Mesendoderm (in vitro differentiated cells): ENCODE measurements at regions not wholly inside any gene's neighbourhood (a gene's known extent, or its start where the extent isn't known, plus 50 kb on each side); places are given as distances from the start of the nearest gene placed in this dataset.
"Not testable (repeated sequence)": the region's sequence is repeated elsewhere in the genome, so short reads cannot be mapped to it uniquely, and the experiment has no call there.

Experiments used
- DNase-seq: peaks from one replicate; pipeline ENCODE4 v3.0.0; 2013
- H2AK5ac ChIP-seq: 2 replicates; pipeline ENCODE4 v1.6.1; 2013; ENCODE audit warnings: low read length, inconsistent platforms
- H2BK120ac ChIP-seq: 2 replicates; pipeline ENCODE4 v1.6.1; 2013; ENCODE audit warnings: low read depth, mild to moderate bottlenecking, low read length, moderate library complexity, mixed read lengths
- H2BK15ac ChIP-seq: replicated peaks from 2 replicates; pipeline ENCODE4 v1.6.1; 2013; ENCODE audit warnings: low read depth, mild to moderate bottlenecking, moderate library complexity
- H2BK5ac ChIP-seq: 2 replicates; pipeline ENCODE4 v1.6.1; 2013; ENCODE audit warnings: low read length, inconsistent platforms
- H3K18ac ChIP-seq: 2 replicates; pipeline ENCODE4 v1.6.1; 2013; ENCODE audit warnings: mild to moderate bottlenecking, low read length, mixed read lengths
- H3K23ac ChIP-seq: one replicate; pipeline ENCODE4 v1.6.1; 2013; ENCODE audit warnings: low read length
- H3K27ac ChIP-seq: 2 replicates; pipeline ENCODE4 v1.5.1; 2013; ENCODE audit warnings: low read depth, mild to moderate bottlenecking, inconsistent platforms, low read length, moderate library complexity
- H3K27me3 ChIP-seq: 2 replicates; pipeline ENCODE4 v1.6.1; 2013; ENCODE audit warnings: low read length, control low read depth, mild to moderate bottlenecking, inconsistent platforms; ENCODE audit not compliant: insufficient read depth, poor library complexity
- H3K36me3 ChIP-seq: 2 replicates; pipeline ENCODE4 v1.6.1; 2013; ENCODE audit warnings: low read length, inconsistent platforms; ENCODE audit not compliant: control insufficient read depth, insufficient read depth
- H3K4ac ChIP-seq: one replicate; pipeline ENCODE4 v1.6.1; 2013; ENCODE audit warnings: low read depth, mild to moderate bottlenecking, low read length, moderate library complexity
- H3K4me1 ChIP-seq: 2 replicates; pipeline ENCODE4 v1.6.1; 2013; ENCODE audit warnings: low read depth, low read length, inconsistent platforms; ENCODE audit not compliant: control insufficient read depth
- H3K4me2 ChIP-seq: 2 replicates; pipeline ENCODE4 v1.6.1; 2013; ENCODE audit warnings: low read length
- H3K4me3 ChIP-seq: 2 replicates; pipeline ENCODE4 v1.5.1; 2013; ENCODE audit warnings: mild to moderate bottlenecking, low read length
- H3K56ac ChIP-seq: one replicate; pipeline ENCODE4 v1.6.1; 2013; ENCODE audit warnings: low read length
- H3K79me1 ChIP-seq: 2 replicates; pipeline ENCODE4 v1.6.1; 2013; ENCODE audit warnings: low read length, inconsistent platforms
- H3K79me2 ChIP-seq: 2 replicates; pipeline ENCODE4 v1.6.1; 2013; ENCODE audit warnings: mild to moderate bottlenecking, low read length; ENCODE audit not compliant: control insufficient read depth, insufficient read depth
- H3K9ac ChIP-seq: 2 replicates; pipeline ENCODE4 v1.6.1; 2013; ENCODE audit warnings: low read length, inconsistent platforms
- H4K5ac ChIP-seq: one replicate; pipeline ENCODE4 v1.6.1; 2013; ENCODE audit warnings: low read length
- H4K8ac ChIP-seq: one replicate; pipeline ENCODE4 v1.6.1; 2013; ENCODE audit warnings: low read depth, mild to moderate bottlenecking, control low read depth, low read length, moderate library complexity
- WGBS: extraction: QIAGEN DNeasy Blood & Tissue Kit; methylation state at CpG from one replicate; pipeline ENCODE4 v1.1.7; 2013; ENCODE audit warnings: low lambda C conversion rate, missing lambda C conversion rate; ENCODE audit not compliant: insufficient coverage; ENCODE audit errors: extremely low coverage; 5-methylcytosine and 5-hydroxymethylcytosine counted together

DNA sequence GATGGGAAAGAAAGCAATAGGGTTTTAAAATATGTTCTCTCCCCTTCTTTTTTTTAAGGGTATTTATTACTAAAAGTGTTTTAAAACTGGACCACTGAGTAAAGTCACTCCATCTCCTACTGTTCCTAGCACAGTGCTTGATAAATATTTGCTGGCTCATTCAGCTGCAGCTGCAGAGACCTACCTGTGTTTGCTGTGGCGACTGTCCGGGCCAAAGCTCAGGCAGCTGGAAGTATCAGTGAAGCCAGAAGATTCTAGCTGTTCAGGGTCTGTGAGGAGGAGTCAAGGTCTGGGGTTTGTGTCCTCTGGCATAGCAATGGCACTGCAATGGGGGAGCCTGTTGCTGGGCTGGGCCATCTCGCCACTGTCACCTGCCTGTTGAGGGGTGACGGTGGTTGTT lies 109.9 kb downstream of the RPLP1 start:
- peaks cover 5% of the 10 kb centered on the region for H3K4me1 ChIP-seq
- H3K18ac ChIP-seq: no peak overlapping the region
- H3K79me2 ChIP-seq: no peaks in the 10 kb centered on the region
- H3K36me3 ChIP-seq: no peaks in the 10 kb centered on the region
- H3K23ac ChIP-seq: no peak overlapping the region
- H3K4ac ChIP-seq: no peak overlapping the region
- no peaks in the 10 kb centered on the region for H3K27me3 ChIP-seq
- H2BK5ac ChIP-seq: no peak overlapping the region
- H2BK120ac ChIP-seq: no peak overlapping the region
- no peak for DNase-seq
- no CpG with 5 or more reads among the region's 4 CpGs for WGBS
- no peak overlapping the region for H3K9ac ChIP-seq
- no peak overlapping the region for H2BK15ac ChIP-seq
- no peak overlapping the region for H3K4me2 ChIP-seq
- H4K5ac ChIP-seq: no peak overlapping the region
- no peak overlapping the region for H2AK5ac ChIP-seq
- no peaks in the 10 kb centered on the region for H3K79me1 ChIP-seq
- H4K8ac ChIP-seq: no peak overlapping the region
- H3K27ac ChIP-seq: no peak overlapping the region
- no peak overlapping the region for H3K56ac ChIP-seq
- no peak overlapping the region for H3K4me3 ChIP-seq

GRCh38 chr15:69565066-69565655 lies 112.5 kb downstream of the RPLP1 start:
- Histone ChIP-seq H3K4me1 (no peaks in the 10 kb centered on the region), H3K56ac (no peak overlapping the region), H3K4ac (no peak overlapping the region), H3K18ac (no peak overlapping the region), H2BK120ac (no peak overlapping the region), H4K8ac (no peak overlapping the region), H4K5ac (no peak overlapping the region), H3K79me2 (no peaks in the 10 kb centered on the region), H3K27me3 (no peaks in the 10 kb centered on the region), H2BK15ac (no peak overlapping the region), H3K27ac (no peak overlapping the region), H3K4me3 (no peak overlapping the region), H3K36me3 (no peaks in the 10 kb centered on the region), H2BK5ac (no peak overlapping the region), H3K4me2 (no peak overlapping the region), H3K79me1 (no peaks in the 10 kb centered on the region), H3K9ac (no peak overlapping the region), H2AK5ac (no peak overlapping the region), H3K23ac (no peak overlapping the region)
- DNase-seq: no peak
- WGBS: no CpG with 5 or more reads among the region's 9 CpGs

DNA sequence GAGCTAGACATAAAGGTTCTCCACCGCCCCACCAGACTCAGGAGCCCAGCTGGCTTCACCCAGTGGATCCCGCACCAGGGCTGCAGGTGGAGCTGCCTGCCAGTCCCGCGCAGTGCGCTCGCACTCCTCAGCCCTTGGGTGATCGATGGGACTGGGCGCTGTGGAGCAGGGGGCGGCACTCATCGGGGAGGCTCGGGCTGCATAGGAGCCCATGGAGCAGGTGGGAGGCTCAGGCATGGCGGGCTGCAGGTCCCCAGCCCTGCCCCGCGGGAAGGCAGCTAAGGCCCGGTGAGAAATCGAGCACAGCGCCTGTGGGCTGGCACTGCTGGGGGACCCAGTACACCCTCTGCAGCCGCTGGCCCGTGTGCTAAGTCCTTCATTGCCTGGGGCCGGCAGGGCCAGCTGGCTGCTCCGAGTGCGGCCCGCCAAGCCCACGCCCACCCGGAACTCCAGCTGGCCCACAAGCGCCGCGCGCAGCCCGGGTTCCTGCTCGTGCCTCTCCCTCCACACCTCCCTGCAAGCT lies 114.7 kb downstream of the RPLP1 start:
- H2BK5ac ChIP-seq, DNase-seq, H2AK5ac ChIP-seq, H3K23ac ChIP-seq, H3K79me2 ChIP-seq, H3K27me3 ChIP-seq, H3K27ac ChIP-seq, H3K18ac ChIP-seq, H3K4me1 ChIP-seq, H3K79me1 ChIP-seq, H3K4ac ChIP-seq, H3K36me3 ChIP-seq, H3K9ac ChIP-seq, H3K56ac ChIP-seq, H2BK15ac ChIP-seq, H3K4me3 ChIP-seq, H4K5ac ChIP-seq, H3K4me2 ChIP-seq, H4K8ac ChIP-seq, H2BK120ac ChIP-seq: not testable (repeated sequence)
- no CpG with 5 or more reads among the region's 31 CpGs for WGBS

GRCh38 chr15:69568173-69569009 lies 115.8 kb downstream of the RPLP1 start:
- H2BK5ac ChIP-seq: no peak overlapping the region
- H3K79me2 ChIP-seq: no peaks in the 10 kb centered on the region
- no peaks in the 10 kb centered on the region for H3K79me1 ChIP-seq
- H4K8ac ChIP-seq: no peak overlapping the region
- no peaks in the 10 kb centered on the region for H3K4me1 ChIP-seq
- H3K27me3 ChIP-seq: no peaks in the 10 kb centered on the region
- H3K4ac ChIP-seq: no peak overlapping the region
- no peak overlapping the region for H3K4me2 ChIP-seq
- no peak overlapping the region for H3K4me3 ChIP-seq
- no CpG with 5 or more reads among the region's 8 CpGs for WGBS
- H3K9ac ChIP-seq: no peak overlapping the region
- H2AK5ac ChIP-seq: no peak overlapping the region
- no peak overlapping the region for H2BK15ac ChIP-seq
- H3K18ac ChIP-seq: no peak overlapping the region
- no peak for DNase-seq
- H3K56ac ChIP-seq: no peak overlapping the region
- no peaks in the 10 kb centered on the region for H3K36me3 ChIP-seq
- no peak overlapping the region for H4K5ac ChIP-seq
- H3K23ac ChIP-seq: no peak overlapping the region
- H2BK120ac ChIP-seq: no peak overlapping the region
- H3K27ac ChIP-seq: no peak overlapping the region

DNA sequence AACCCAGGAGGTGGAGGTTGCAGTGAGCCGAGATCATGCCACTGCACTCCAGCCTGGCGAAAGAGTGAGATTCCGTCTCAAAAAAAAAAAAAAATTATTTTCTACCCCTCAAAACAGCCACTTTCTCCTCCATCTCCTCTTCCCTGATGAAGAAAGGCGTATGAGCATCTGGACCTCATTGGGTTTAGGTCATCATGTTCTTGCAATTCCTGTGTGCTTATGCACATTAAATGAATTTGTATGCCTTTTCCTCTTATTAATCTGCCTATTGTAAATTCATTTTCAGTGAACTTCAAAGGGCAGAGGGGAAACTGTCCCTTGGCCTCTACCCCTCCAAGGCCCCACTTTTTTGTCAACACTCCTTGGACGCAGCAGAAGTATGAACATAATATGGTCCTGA lies 117.8 kb downstream of the RPLP1 start:
- DNase-seq: no peak
- Histone ChIP-seq H3K4ac (no peak overlapping the region), H3K9ac (no peak overlapping the region), H3K4me2 (no peak overlapping the region), H3K36me3 (no peaks in the 10 kb centered on the region), H3K27ac (no peak overlapping the region), H4K5ac (no peak overlapping the region), H3K27me3 (no peaks in the 10 kb centered on the region), H2BK120ac (no peak overlapping the region), H3K56ac (no peak overlapping the region), H3K4me3 (no peak overlapping the region), H4K8ac (no peak overlapping the region), H2BK5ac (no peak overlapping the region), H3K79me2 (no peaks in the 10 kb centered on the region), H3K4me1 (no peaks in the 10 kb centered on the region), H3K79me1 (no peaks in the 10 kb centered on the region), H3K18ac (no peak overlapping the region), H2AK5ac (no peak overlapping the region), H2BK15ac (no peak overlapping the region), H3K23ac (no peak overlapping the region)
- no CpG with 5 or more reads among the region's 5 CpGs for WGBS
